GM12874 (cell line): ENCODE measurements at regions not wholly inside any gene's neighbourhood (a gene's known extent, or its start where the extent isn't known, plus 50 kb on each side); places are given as distances from the start of the nearest gene placed in this dataset.

Experiments used
- CTCF ChIP-seq: IDR thresholded peaks from 2 replicates; pipeline ENCODE4 v1.5.1; 2011; ENCODE audit warnings: low read depth, mild to moderate bottlenecking, control low read depth, low read length, moderate library complexity; ENCODE audit not compliant: insufficient read depth

- no peak for TF ChIP-seq CTCF
Measured at GRCh38 chr13:33381906-33382305, 96.4 kb upstream of the STARD13 start.

- TF ChIP-seq CTCF, result no peak
Measured at GRCh38 chr13:33383724-33384577, 98.4 kb upstream of the STARD13 start.

- TF ChIP-seq CTCF, result no peak
Measured at GRCh38 chr13:33388286-33388998, 102.9 kb upstream of the STARD13 start.

GRCh38 chr13:33392794-33393405 lies 107.3 kb upstream of the STARD13 start:
- TF ChIP-seq CTCF, result no peak

- no peak for TF ChIP-seq CTCF
Measured at GRCh38 chr13:33394294-33394932, 108.9 kb upstream of the STARD13 start.

DNA sequence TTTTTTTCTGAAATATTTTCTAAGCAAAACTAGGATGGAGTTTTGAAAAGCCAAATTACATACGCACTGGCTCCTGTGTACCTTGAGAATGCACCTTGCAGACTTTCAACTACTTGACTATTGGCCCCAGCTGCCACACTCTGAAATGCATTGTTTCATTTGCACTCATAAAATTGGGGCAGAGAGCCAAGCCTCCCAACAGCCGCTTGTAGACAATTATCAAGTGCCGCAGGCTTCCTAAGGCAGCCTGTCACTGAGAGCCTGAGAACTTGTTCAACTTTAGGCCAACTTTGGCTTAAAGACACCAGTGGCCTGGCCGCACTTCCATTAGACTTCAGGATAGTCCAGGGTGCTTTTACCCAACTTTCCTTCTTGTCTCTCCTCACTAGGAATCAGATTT lies 115.7 kb upstream of the STARD13 start:
- TF ChIP-seq CTCF, result no peak

DNA sequence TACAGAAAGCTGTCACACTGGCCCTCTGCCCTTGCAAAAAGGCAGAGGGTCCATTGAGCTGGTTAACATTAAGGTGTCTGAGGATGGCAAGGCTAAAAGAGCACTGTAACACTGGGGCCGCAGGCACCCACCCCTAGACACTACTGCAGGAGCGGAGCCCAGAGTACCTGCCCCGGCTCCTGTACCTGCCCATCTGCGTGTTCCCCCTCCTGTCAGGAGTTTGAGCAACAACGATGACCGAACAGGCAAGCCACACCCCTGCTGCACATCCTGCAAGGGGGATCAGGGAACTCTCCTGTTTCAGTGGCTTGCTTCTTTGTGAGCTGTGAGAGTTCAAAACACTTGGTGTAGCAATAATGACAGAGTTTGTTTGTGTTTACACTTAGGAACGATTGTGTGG lies 117.4 kb upstream of the STARD13 start:
- no peak for TF ChIP-seq CTCF
